ENCODE measurements at regions not wholly inside any gene's neighbourhood (a gene's known extent, or its start where the extent isn't known, plus 50 kb on each side); places are given as distances from the start of the nearest gene placed in this dataset.

- no peak for TF ChIP-seq CTCF (IDR thresholded peaks at IDR 0.05)
- no peak for TF ChIP-seq ERG (CRISPR knock-in tag; IDR thresholded peaks at IDR 0.05)
- TF ChIP-seq NR2C2 (CRISPR knock-in tag; IDR thresholded peaks at IDR 0.05) = no peak
- no peak for TF ChIP-seq CREB1 (CRISPR knock-in tag; IDR thresholded peaks at IDR 0.05)
Observed at GRCh38 chr5:98570661-98571191, 202.7 kb upstream of the RGMB start.

All from WTC11 (cell line).